Activated T-helper 17 cell treated with anti-CD3 and anti-CD28 coated beads, Interleukin-2, amount 50 U/mL, for 72 hours (primary cell): ENCODE measurements at regions not wholly inside any gene's neighbourhood (a gene's known extent, or its start where the extent isn't known, plus 50 kb on each side); places are given as distances from the start of the nearest gene placed in this dataset.
A peak's percentile ranks its signal among the peaks of the same experiment; 100 is the strongest.

Experiments
- ATAC-seq: fragments of 150-1000 bp; cut with Tn5 transposase; replicated peaks from 2 replicates; pipeline ENCODE4 v1.10.0; 2021; ENCODE audit warnings: mild to moderate bottlenecking, moderate library complexity
- H3K27ac Mint-ChIP-seq: one replicate; pipeline ENCODE4 v1.8.0; 2022; ENCODE audit warnings: mixed read lengths
- H3K27me3 Mint-ChIP-seq: one replicate; pipeline ENCODE4 v1.8.0; 2022; ENCODE audit warnings: mixed read lengths
- H3K36me3 Mint-ChIP-seq: one replicate; pipeline ENCODE4 v1.8.0; 2022; ENCODE audit warnings: low read depth, mild to moderate bottlenecking, mixed read lengths
- H3K4me1 Mint-ChIP-seq: one replicate; pipeline ENCODE4 v1.8.0; 2022; ENCODE audit warnings: mixed read lengths
- H3K4me3 Mint-ChIP-seq: one replicate; pipeline ENCODE4 v1.8.0; 2022; ENCODE audit warnings: mild to moderate bottlenecking, mixed read lengths
- H3K9me3 Mint-ChIP-seq: one replicate; pipeline ENCODE4 v1.8.0; 2022; ENCODE audit warnings: mixed read lengths

DNA sequence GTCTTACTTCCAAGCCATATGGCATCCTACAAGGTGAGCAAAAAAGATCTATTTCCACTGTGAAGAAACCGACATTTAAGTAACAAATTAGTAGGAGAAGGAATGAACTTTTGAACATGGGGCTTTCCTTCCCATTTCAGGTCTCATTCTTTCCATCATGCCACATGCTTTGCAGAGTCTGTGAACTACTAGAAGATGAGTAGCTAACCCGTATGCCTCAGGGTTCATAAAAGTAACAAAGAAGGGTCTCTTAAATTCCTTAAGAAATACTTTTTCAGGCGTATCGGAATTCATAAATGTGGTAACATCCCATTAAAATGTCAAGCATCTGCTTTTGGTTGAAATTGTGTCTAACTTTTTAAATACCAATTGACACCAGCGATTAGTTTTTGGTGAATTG is 81.3 kb upstream of the TNS3 start:
- no peak for ATAC-seq
- Mint-ChIP-seq H3K27ac (no peak overlapping the region), H3K4me1 (no peaks in the 10 kb centered on the region), H3K4me3 (no peak overlapping the region), H3K27me3 (no peaks in the 10 kb centered on the region), H3K9me3 (no peaks in the 10 kb centered on the region), H3K36me3 (no peaks in the 10 kb centered on the region)

DNA sequence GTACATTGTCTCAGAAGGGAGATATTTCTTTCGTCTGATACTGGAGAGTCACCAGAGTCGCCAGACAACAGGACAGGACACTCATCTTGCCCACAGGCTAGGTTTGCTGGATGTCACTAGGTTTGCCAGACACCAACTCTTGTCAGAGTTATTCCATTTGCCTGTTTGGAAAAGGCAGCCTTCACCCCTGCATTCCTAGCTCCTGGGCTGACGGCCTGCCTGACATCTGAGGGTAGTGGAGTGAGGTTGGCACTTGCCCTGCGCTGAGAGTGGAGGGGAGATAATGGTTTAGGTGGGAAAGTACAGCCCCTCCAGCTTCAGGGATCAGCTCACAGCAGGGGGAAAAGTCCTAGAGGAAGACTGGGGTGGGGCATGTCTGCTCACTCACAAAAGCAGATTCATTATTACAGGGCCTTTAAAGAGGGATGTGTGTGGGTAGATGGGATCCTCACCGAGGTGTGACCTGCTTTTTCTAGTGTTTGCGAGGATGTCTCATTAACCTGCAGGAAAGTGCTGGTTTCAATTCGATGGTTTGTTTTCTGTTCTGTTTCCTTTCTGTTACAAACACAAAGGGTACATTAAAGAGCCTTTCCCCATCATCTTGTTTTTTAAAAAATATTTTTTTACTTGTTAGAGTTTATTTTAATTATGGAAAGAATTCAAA is 79.3 kb upstream of the TNS3 start:
- H3K36me3 Mint-ChIP-seq = no peaks in the 10 kb centered on the region
- ATAC-seq = no peak
- H3K4me1 Mint-ChIP-seq = no peaks in the 10 kb centered on the region
- H3K27ac Mint-ChIP-seq = no peak overlapping the region
- H3K9me3 Mint-ChIP-seq = no peaks in the 10 kb centered on the region
- H3K27me3 Mint-ChIP-seq = no peaks in the 10 kb centered on the region
- no peak overlapping the region for H3K4me3 Mint-ChIP-seq

DNA sequence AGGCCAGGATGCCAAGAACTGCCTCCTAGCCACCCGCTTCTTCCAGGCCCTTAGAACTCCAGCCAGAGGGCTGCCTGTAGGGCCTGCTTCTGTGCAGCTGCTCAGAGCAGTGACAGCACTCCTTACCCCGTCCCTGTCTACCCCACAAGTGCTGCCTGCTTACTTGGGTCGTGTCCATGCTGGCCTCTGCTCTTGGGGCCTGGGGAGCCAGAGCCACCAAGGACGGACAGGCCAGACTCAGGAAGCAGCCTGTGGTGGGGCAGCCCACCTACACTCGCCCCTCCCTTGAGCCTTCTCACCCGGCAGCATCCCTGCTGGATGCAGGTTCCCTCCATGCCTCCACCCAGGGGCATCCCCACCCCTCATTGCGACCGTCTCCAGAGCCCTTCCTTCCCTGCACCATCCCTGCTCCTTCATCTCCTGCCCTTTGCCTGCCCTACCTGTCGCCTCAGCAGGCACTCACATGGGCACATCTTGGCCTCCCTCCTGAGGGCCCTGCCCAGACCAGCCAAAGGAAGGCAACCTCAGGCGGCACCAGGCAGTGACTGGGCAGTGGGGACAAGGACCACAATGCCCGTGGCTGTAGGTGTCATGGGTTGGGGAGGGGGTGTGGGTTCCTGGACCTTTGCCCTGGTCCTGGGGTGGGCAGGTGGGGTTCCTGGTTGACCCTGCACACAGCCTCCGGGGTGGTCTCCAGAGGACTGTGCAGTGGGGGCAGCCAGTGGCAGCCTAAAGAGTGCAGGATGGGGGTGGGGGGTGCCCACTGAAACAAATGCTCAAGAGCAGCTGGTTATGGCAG is 78.0 kb upstream of the TNS3 start:
- Mint-ChIP-seq H3K9me3 (no peaks in the 10 kb centered on the region), H3K27ac (no peak overlapping the region), H3K27me3 (no peaks in the 10 kb centered on the region), H3K4me1 (no peaks in the 10 kb centered on the region), H3K4me3 (no peak overlapping the region), H3K36me3 (no peaks in the 10 kb centered on the region)
- peak; percentile 11 for ATAC-seq

DNA sequence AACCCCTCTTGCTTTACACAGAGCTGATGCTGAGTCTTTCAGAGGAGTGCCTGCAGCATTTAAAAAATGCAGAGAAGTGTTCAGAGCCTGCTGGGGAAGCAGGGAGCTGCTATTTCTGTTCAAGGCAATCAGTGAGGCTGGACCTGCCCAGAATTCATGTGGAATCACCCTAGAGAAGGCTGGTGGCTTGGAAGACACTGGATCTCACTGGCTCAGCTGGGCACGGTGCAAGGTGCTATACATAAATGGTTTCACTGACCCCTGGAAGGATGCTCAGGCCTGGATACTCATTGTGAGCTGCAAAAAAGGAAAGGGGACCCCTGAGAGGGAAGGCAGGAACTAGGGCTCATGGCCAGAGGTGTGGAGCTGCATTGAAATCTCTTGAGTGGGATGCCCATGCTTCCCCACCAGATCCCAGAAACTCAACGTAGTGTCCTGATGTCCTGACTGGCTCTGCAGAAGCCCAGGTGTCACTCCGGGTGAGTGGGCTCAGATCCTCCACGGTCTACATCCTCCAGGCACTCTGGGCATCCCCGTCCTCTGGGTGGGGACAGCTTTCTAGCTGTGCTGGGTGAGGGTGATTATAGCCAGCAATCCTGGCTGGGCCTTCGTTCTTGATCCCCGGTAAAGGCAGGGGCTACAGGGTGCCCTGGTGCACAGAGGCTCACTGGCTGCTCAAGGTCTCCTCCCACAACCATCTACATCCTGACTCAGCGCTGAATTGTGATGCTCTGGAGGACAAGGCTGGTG is 77.2 kb upstream of the TNS3 start:
- ATAC-seq = peak; percentile 5
- Mint-ChIP-seq H3K27me3 (no peaks in the 10 kb centered on the region), H3K9me3 (no peaks in the 10 kb centered on the region), H3K36me3 (no peaks in the 10 kb centered on the region), H3K27ac (no peak overlapping the region), H3K4me3 (no peak overlapping the region), H3K4me1 (no peaks in the 10 kb centered on the region)

GRCh38 chr7:47657126-47657525 is 75.2 kb upstream of the TNS3 start:
- Mint-ChIP-seq H3K36me3 (no peaks in the 10 kb centered on the region), H3K4me3 (no peak overlapping the region), H3K27ac (no peak overlapping the region), H3K9me3 (no peaks in the 10 kb centered on the region), H3K4me1 (no peaks in the 10 kb centered on the region), H3K27me3 (no peaks in the 10 kb centered on the region)
- no peak for ATAC-seq

GRCh38 chr7:47654672-47655298 is 72.9 kb upstream of the TNS3 start:
- no peak for ATAC-seq
- no peaks in the 10 kb centered on the region for H3K9me3 Mint-ChIP-seq
- H3K4me3 Mint-ChIP-seq = no peak overlapping the region
- no peaks in the 10 kb centered on the region for H3K27me3 Mint-ChIP-seq
- H3K36me3 Mint-ChIP-seq = no peaks in the 10 kb centered on the region
- no peaks in the 10 kb centered on the region for H3K4me1 Mint-ChIP-seq
- no peak overlapping the region for H3K27ac Mint-ChIP-seq

GRCh38 chr7:47653550-47654411 is 71.9 kb upstream of the TNS3 start:
- no peak overlapping the region for H3K4me3 Mint-ChIP-seq
- no peaks in the 10 kb centered on the region for H3K36me3 Mint-ChIP-seq
- no peaks in the 10 kb centered on the region for H3K9me3 Mint-ChIP-seq
- no peak for ATAC-seq
- H3K27ac Mint-ChIP-seq = no peak overlapping the region
- no peaks in the 10 kb centered on the region for H3K27me3 Mint-ChIP-seq
- no peaks in the 10 kb centered on the region for H3K4me1 Mint-ChIP-seq

DNA sequence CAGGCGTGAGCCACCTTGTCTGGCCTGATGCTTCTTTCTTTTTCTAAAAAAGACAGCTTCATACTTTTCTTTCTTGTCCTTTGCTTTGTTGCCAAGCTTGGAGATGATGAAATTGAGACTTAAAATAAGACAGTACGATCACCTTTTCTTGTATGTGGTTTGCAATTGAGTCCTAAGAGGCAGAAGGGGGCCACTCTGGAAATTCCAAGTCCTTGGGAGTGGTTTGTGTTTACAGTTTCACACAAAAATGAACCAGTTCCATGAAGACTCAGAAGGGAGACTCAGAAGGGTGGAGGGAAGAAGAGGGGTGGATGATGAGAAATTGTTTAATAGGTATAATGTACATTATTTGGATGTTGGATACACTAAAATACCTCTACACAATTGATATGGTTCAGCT is 70.7 kb upstream of the TNS3 start:
- Mint-ChIP-seq H3K27me3 (no peaks in the 10 kb centered on the region), H3K36me3 (no peaks in the 10 kb centered on the region), H3K27ac (no peak overlapping the region), H3K4me1 (no peaks in the 10 kb centered on the region), H3K9me3 (no peaks in the 10 kb centered on the region), H3K4me3 (no peak overlapping the region)
- ATAC-seq = no peak

- H3K4me1 Mint-ChIP-seq = no peaks in the 10 kb centered on the region
- ATAC-seq = no peak
- no peaks in the 10 kb centered on the region for H3K9me3 Mint-ChIP-seq
- H3K27ac Mint-ChIP-seq = no peak overlapping the region
- H3K36me3 Mint-ChIP-seq = no peaks in the 10 kb centered on the region
- no peaks in the 10 kb centered on the region for H3K27me3 Mint-ChIP-seq
- no peak overlapping the region for H3K4me3 Mint-ChIP-seq
Observed at GRCh38 chr7:47651355-47652317, 69.7 kb upstream of the TNS3 start.

- Mint-ChIP-seq H3K4me3 (no peak overlapping the region), H3K27me3 (no peaks in the 10 kb centered on the region), H3K27ac (no peak overlapping the region), H3K9me3 (no peaks in the 10 kb centered on the region), H3K4me1 (no peaks in the 10 kb centered on the region), H3K36me3 (no peaks in the 10 kb centered on the region)
- ATAC-seq = no peak
Observed at GRCh38 chr7:47649919-47650318, 68.0 kb upstream of the TNS3 start.

DNA sequence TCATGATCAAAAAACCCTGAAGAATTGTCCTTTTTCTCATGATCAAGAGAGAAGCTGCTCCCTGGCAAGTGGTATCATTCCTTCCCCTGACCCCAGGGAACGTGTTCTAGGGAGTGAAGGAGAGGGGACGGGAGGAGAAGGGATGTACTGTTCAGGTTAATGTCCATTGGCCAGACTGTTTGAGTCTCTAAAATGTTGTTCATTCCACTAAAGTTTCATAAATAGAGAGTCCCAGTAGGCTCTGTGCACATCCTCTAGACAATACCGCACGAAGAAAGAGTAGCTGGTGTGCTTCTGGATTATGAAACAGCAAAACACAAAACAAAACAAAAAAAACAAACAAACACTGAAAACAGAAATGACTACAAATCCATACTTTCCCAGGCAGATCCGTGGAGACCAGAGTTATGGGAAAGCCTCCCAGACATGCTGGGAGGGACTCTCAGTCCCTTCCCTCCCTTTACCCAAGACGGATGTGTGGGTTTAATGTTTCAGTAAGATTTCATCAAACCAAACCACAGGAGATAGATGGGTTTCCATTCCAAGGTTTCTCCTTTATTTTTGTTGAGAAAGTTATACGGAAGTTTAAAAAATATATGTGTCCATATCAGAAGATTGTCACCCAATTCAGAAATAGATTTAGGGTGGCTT is 66.5 kb upstream of the TNS3 start:
- Mint-ChIP-seq H3K27me3 (no peaks in the 10 kb centered on the region), H3K9me3 (peaks cover 5% of the 10 kb centered on the region)

GRCh38 chr7:47647918-47648250 is 66.0 kb upstream of the TNS3 start:
- Mint-ChIP-seq H3K4me3 (no peak overlapping the region), H3K27me3 (no peaks in the 10 kb centered on the region), H3K27ac (no peak overlapping the region), H3K4me1 (no peaks in the 10 kb centered on the region), H3K36me3 (no peaks in the 10 kb centered on the region), H3K9me3 (peaks cover 6% of the 10 kb centered on the region)
- ATAC-seq = no peak

More for the DNA sequence above, 66.5 kb upstream of the TNS3 start:
- no peaks in the 10 kb centered on the region for H3K36me3 Mint-ChIP-seq
- H3K27ac Mint-ChIP-seq = no peak overlapping the region
- H3K4me1 Mint-ChIP-seq = no peaks in the 10 kb centered on the region
- no peak overlapping the region for H3K4me3 Mint-ChIP-seq
- ATAC-seq = no peak
